ENCODE measurements at regions not wholly inside any gene's neighbourhood (a gene's known extent, or its start where the extent isn't known, plus 50 kb on each side); places are given as distances from the start of the nearest gene placed in this dataset.

DNA sequence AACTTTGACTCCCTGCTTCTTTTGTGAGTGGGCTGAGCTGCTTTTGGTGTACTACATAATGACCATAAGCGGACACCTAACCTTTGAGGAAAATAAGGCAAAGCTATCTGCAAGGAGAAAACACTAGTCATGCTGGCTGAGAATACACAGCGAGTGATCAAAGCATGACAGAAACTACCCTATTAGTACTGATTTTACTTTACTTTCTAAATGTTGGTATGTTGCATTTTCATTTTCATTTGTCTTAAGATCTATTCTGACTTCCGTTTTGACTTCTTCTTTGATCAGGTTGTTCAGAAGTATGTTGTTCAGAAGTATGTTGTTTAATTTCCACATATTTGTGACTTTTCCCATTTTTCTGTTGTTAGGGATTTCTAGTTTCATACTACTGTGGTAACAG lies 361.1 kb downstream of the TRAM1L1 start:
- TF ChIP-seq CTCF (IDR thresholded peaks at IDR 0.05) (no peak), POLR2A (IDR thresholded peaks at IDR 0.05) (no peak), POLR2AphosphoS5 (IDR thresholded peaks at IDR 0.05) (no peak)
